GM18502 (cell line): ENCODE measurements at regions not wholly inside any gene's neighbourhood (a gene's known extent, or its start where the extent isn't known, plus 50 kb on each side); places are given as distances from the start of the nearest gene placed in this dataset.

Experiments used
- ATAC-seq: cut with Tn5 transposase; IDR thresholded peaks from one replicate; pipeline ENCODE4 v1.9.1; 2021; ENCODE audit warnings: mild to moderate bottlenecking; ENCODE audit not compliant: unreplicated experiment, poor library complexity

DNA sequence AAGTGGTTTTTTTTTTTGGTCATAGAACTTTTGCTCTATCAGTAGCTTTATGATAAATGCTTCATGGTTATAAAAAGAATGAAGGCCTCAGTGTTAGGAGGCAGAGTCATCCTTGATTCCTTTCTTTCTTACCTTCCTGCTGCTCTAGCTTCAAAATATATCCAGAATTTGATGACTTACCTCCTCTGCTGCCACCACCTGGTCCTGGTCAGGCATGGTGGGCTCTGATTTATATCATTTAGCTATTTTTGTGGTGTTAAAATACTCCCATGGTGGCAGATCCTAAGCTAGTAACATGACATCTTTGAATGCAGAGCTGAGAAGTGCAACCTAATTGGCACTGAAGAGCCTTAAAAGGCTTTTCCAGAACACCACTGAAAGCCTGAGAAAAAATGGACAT lies 508.8 kb upstream of the CDH8 start:
- ATAC-seq = no peak

DNA sequence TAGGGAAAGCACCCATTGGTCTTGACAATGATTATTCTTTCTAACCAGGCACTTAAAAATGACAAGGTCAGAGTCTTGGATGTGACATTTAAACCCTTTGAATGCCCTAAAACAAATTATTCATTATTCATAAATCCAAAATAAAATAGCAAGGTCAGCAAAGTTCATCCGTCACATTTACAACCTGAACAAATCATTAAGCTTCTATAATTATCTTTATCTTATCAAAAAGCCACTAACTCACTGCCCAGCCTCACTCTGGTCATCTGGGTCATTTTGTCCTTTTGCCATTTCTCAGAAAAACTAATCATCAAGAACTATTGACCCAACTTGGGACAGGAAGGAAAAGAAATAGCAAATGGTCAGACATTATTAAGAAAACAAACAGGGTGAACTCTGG lies 507.3 kb upstream of the CDH8 start:
- ATAC-seq = no peak

DNA sequence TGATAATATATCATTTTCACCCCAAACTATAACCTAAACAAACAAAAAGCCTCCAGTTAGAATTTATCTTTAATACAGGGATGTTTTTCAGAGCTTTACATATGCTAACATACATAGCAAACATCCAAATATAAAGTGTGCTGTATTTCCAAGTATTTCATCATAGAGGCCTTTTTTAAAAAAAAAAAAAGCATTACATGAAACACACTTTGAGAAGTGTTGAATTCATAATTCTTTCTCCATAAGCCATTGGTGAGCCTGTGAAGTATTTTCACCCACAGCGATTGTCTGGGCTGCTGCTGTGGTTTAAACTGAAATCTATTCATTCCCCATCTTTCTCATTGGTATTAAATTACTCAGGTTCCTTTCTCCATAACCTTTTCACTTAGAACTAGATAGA lies 503.4 kb upstream of the CDH8 start:
- ATAC-seq = no peak

DNA sequence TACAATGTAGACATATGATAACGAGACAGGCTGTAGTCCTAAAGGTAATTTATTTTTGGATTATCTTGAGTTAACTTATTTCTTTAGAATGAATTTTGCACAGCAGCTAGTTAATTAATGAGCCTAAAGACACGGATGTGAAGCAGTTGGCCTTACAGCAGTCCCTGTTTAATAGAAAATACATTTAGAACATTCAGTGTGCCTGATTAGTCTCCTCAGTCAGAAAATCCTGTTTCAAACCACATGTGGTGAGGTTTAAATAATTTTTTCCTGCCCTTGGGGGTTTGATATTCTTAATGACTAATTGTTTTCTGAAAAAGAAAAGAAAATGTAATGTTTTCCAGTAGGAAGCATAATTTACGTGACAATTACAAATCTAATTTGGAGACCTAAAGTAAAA lies 494.2 kb upstream of the CDH8 start:
- ATAC-seq = no peak

DNA sequence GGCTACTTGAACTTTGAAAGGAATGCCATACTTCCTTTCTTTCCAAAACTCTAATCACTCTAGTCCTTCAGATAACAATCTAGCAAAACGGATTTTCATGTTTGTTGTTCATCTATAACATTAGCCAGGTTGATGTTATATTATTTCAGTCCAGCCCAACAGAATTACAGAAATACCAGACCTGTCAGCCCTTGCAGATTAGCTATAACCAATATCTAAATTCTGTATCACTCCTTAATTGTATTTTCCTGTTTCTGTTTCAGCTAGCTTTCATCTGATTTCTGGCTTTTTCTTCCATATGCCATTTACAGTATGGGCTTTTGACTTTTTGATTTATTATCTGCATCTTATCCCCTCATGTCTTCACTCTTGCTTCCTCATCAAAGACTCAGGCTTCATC lies 479.8 kb upstream of the CDH8 start:
- ATAC-seq = no peak

DNA sequence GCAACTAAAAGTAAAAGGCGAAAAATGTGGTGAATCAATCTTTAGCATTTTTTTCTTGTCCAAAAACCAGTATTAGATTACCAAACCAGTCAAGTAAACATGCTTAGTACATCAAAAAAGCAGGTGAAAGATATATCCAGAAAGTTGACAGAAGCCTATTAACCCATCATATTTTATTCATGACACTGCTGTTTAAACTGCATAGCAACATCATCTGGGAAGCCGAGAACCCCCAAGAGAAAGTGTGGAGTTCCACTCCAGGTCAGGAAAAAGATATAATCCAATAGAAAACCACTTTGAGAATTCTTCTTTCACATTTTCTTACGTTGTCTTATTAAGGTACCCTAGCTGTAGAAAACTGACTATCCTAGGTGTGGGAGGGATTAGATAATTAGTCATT lies 466.8 kb upstream of the CDH8 start:
- ATAC-seq = no peak

DNA sequence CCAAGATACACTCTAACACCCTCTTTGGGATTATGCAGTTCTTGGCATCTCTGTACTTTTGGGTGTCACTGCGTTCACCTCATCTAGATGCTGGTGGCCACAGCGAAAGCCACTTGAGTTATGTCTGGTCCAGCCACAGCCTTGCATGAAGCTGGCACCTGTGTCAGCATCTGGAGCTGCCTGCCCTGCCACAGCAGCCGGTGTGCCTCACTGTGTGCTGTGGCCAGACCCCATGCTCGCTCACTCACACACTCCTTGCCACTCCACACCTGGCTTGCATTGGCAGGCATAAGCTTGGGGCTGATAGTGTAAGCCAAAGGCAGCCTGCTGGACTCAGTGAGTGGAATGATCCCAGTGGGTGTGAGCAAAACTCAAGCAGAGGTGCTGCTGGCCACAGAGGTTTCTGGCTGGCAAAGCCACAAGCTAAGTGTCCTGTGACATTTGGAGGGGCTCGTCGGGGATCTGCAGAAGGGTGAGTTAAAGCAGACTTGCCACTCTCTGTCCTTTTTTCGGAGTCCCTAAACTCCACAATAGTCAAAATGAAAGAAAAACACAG lies 442.7 kb upstream of the CDH8 start:
- no peak for ATAC-seq

DNA sequence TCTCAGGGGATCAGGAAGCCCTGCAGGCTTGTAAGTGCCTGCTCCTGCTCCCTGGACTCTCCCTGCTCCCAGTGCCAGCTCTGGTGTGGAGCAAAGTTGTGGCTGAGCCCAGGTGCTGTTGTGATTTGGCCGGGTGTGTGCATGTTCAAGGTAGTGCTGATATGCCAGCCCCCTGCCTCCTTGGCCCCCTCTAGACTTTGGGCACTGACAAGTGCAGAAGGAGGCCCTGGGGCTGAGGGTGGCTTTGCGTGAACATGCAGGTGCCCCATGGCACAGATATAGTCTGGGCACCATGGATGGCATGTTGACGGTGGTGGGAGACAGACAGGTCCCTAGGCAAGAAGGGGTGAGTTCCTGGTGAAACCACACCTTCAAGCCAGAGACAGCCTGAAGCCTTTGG lies 441.6 kb upstream of the CDH8 start:
- no peak for ATAC-seq

DNA sequence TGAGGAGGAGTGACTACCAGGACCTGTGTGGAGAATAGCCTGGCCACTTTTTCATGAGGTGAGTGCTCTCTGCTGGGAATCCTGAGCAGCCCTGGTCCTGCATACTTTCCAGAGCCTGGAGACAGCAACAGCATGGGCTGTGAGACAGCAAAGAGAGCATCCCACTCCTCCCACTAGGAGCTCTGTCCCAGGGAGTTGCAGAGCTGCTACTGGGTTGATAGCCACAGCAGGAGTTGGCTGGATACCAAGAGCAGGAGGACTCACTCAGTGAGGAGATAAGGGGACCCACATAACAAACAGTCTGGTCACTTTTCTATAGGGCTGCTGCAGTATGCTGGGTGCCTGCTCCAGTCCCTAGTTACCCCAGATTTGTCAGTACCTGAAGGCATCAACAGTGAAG lies 439.3 kb upstream of the CDH8 start:
- no peak for ATAC-seq

DNA sequence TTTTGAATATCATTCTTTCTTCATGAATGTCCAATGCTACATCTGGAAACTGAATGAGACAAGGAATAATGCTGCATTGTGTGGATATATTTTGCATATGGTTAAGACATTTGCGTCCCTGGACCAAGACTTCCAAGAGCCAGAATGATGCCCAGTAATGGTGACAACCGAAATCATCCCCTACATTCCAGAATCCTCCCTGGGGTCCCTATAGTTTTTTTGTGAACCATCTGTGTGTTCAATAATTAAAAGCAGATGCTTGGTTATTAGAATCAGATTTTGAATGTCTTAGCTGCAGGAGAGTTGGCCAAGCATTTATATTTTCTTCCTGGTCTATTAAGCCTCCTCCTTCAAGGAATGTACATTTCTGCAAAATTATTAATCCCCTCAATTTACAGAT lies 426.7 kb upstream of the CDH8 start:
- ATAC-seq = no peak

DNA sequence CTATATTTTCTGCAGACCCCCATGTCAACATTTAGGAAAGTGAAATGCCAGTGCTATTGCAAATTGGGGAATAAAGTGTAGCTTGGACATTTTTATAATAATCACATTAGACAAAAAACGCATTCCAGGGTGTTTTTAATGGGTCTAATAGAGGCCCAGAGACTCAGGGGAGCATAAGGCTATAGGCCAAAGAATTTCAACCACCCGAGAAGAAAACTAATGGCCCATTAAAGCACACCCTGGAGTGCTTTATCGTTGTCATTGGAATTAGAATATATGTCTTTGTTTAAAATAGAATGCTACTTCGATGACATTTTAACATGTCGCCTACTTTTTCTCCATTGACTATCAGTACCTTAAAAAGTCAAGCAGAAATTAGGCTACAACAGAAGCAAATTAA lies 414.1 kb upstream of the CDH8 start:
- ATAC-seq = no peak

DNA sequence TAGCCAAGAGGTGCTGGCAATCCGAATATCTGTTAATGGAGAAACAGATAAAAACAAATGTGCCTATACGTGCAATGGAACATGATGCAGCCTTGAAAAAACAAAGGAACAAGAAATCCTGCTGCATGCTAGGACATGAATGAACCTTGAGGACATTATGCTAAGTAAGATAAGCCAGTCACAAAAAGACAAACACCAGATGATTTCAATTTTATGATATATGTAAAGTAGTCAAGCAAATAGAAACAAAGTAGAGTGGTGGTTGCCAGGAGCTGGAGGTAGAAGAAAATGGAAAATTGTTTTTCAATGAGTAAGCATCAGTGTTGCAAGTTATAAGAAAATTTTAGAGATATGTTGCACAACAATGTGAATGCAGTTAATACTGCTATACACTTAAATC lies 409.7 kb upstream of the CDH8 start:
- no peak for ATAC-seq

DNA sequence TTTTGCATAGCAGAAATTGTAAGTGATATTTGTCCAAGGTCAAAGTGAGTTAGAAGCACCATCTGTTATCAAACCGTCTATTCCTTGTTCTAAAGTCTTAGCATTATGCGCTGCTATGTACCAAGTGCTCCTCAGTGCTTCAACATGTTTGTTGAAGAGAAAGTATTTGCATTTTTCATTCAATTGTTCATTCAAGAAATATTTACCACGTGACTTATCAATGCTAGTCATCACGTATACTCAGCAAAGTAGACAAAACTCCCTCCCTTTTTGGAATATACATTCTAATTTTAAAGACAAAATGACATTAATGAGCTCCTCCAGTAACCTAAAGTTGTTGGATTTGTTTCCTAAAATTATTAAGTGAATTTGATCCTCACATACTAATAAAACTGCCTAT lies 388.0 kb upstream of the CDH8 start:
- ATAC-seq = no peak

DNA sequence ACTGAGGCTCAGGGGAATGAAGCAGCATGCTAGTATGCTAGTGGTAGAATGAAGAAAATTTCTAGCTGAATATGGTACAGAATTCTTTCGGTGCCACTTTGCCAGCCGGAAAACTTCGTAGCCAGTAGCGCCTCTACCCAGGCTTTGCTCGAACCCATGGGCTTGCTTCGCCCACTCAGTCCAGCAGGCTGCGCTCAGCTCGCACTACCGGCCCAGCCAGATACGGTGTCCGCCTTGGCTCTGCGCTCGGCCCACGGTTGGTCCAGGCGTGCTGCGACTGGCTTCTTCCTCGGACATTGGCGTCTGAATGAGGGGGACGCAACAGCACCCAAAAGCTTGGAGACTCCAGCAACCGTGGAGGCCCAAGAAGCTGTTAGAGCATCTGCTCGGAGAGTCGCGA lies 372.5 kb upstream of the CDH8 start:
- no peak for ATAC-seq

DNA sequence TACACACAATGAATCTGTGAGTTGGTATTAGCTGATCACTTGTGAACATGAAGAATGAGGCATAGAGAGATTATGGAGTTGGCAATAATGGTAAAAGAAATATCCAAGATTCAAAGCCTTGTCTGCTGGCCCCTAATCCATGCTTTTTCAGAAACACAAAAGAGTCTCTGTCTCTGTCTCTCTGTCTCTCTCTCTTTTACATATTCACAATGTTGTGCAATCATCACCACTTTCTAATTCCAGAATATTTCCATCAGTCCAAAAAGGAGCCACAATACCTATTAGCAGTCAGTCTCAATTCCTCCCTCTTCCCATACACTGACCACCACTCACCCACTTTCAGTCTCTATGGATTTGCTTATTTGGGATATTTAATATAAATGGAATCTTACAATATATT lies 370.1 kb upstream of the CDH8 start:
- ATAC-seq = no peak

DNA sequence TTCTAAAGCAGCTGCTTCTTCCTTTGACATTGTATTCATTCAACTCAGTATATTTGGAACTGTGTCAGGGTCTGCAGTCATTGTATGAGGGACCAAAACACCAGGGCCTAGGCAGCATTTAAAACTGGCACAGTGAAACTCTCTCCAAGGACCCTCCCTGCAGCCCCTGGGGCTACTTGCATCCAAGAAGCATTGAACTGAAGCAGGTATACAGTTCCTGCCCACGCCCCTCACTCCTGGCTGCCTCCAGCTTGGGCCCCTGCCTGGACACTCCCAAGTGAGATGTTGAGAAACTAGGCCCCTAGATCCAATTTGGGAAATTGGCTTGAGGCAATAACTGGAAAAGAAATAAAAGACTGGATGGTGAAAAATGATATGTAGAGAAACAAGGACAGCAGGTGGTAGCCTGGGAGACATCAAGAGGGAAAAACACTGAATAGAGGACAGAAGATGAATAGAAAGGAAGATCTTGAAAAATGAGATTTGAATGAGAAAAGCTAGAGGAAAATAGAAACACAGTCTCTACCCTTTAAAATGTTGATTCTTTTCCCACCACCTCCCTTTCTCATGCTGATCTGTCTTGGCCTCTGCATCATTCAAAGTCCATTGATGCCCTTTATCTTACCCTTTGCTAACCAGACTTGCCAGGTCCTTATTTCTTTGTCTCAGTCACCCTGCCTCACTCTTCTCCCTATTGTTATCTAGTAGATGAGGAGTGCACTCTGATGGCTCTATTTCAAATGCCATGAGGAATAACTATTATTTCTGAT lies 368.8 kb upstream of the CDH8 start:
- ATAC-seq = no peak

DNA sequence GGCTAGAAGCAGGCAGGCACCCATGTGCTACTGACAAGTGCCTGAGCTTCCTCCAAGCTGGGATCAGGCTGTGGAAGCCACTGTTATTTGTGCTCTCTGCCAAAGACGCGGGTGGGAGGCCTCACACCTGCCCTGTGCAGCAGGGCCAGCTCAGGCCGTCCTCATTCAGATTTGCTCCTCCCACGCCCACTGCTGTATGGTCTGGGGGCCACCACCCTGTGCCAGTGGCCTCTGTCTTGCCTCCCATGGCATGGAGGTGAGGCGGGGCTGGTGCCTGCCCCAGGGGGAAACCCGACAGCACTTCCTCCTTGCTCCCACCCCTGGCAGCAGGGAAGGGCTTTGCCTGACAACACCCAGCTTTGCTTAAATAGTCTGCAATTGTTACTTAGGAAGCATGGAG lies 356.5 kb upstream of the CDH8 start:
- no peak for ATAC-seq

DNA sequence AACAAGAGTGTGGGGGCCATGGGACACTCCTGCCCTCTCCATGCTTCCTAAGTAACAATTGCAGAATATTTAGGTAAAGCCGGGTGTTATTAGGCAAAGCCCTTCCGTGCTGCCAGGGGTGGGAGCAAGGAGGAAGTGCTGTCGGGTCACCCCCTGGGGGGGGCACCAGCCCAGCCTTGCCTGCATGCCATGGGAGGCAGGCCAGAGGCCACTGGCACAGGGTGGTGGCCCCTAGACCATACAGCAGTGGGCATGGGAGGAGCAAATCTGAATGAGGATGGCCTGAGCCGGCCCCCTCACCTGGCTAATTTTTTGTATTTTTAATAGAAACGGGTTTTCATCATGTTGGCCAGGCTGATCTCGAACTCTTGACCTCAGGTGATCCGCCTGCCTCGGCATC lies 355.7 kb upstream of the CDH8 start:
- no peak for ATAC-seq

DNA sequence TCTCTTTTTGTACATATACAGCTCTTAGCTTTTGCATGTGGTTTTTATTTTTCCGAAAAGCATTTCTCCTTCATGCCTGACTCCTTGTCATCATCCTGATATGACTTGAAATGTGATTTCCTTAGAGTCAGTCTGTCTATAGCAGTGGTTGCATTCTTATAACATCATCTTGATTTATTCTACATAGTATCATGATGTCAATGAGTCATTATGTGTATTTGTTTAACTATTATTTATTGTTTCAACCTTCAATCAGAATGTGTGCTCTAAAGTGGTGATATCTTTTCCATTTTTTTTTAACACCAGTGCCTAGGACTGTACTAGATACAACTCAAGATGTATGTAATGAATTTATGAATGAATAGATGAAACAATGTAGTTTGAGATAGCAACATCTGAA lies 354.9 kb upstream of the CDH8 start:
- ATAC-seq = no peak

DNA sequence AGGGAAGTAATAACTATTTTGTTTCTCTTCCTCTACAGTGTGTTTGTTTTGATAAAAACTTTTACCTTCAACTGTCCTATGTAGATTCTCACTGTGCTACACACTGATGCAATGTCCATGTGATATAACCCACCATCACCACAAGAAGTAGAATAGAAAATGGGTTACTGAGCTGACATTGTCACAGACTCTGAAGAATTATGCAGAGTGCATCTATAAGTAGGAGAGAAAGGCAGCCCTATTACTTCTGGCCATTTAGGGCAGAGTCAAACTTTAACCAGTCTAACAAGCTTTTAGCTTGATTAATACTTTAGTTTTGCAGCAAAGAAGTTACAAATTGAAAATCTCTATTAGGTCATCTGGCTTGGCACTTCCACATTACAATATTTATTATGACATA lies 354.0 kb upstream of the CDH8 start:
- no peak for ATAC-seq

DNA sequence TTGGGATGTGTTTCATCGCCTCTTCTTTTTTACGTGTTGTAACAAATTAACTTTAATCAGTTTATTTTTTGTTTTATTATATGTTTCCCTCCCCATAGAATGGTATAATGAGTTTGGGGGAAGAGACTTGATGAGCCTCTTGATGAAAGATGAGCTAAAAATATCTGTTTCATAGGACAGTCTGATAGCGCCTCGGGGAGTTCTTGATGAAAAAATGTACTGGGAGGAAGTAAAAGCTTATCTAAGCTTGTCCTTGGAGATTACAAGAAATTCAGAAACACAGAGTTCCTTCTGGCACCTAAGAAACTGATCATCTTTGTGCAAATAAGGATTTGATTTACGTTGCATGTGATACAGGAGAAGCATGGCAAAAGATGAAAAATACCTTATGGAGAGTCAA lies 350.2 kb upstream of the CDH8 start:
- ATAC-seq = no peak

DNA sequence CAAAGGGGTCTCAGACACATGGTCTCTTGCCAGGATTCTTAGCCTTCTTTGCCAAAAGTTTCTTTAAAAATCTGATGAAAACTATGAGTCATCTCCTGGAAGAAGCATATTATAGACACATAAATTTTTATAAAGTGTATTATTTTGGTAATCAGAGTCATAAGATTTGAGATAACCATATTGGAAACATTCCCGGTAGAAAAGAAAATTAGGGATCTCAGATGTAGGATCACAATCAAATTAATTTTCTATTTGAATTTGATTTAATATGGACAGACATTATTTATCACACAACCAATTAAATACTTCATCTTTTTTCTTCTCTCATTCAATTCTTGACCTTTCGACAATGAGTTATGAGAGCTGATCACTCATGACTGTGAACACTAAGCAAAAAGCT lies 347.7 kb upstream of the CDH8 start:
- ATAC-seq = no peak

DNA sequence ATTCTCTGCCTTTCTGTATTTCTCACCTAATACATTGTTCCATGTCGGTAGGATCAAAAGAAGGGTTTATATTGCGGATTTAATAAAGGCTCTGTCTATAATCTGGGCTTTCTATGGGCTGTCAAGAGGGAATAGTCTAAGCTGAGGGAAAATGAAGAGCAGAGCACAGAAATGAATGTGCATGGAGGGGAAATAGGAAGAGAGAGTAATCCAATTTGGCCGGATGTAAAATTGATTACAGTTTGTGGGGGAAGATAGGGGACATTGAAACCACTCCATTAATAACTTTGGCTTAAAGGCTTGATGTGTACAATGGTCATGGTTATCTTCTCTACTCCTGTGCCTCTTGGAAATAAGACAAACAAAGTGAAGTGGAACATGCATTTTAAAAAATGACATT lies 334.2 kb upstream of the CDH8 start:
- no peak for ATAC-seq
